SU-DHL-6 (cell line): ENCODE measurements at regions not wholly inside any gene's neighbourhood (a gene's known extent, or its start where the extent isn't known, plus 50 kb on each side); places are given as distances from the start of the nearest gene placed in this dataset.

ENCODE experiments used
- EZH2phosphoT487 ChIP-seq: fragments of 200-600 bp; sonication (generic), shearing (Covaris generic); conservative IDR thresholded peaks from 2 replicates; pipeline ENCODE4 v1.6.1; 2018; ENCODE audit warnings: mild to moderate bottlenecking, antibody characterized with exemption, low read length, moderate library complexity, mixed read lengths
- TF ChIP-seq, protein P1 (sequence below): fragments of 200-600 bp; sonication (generic); IDR thresholded peaks from one replicate; pipeline ENCODE4 v1.5.1; 2017; ENCODE audit warnings: antibody characterized with exemption, mild to moderate bottlenecking, low read length, moderate library complexity; ENCODE audit not compliant: insufficient read depth, poor library complexity, severe bottlenecking

DNA sequence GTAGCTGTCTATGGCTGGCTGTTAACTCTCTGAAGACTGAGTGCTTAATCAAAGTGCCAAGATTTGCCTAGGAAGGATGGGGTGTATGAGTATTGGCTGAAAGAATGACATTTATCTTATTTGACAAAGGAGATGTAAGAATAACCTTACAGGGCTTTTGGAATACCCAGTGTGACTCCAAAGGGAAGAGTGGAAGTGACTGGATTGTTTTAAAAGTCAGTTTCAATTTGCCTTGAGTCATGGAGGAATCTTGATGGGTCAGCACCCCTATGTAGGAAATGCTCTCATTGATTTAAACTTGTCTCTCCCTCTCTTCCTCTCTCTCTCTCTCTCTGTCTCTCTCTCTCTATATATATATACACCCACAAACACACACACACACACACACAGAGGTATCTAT is 118.4 kb upstream of the CLDN10 start:
- TF ChIP-seq, protein P1, sequence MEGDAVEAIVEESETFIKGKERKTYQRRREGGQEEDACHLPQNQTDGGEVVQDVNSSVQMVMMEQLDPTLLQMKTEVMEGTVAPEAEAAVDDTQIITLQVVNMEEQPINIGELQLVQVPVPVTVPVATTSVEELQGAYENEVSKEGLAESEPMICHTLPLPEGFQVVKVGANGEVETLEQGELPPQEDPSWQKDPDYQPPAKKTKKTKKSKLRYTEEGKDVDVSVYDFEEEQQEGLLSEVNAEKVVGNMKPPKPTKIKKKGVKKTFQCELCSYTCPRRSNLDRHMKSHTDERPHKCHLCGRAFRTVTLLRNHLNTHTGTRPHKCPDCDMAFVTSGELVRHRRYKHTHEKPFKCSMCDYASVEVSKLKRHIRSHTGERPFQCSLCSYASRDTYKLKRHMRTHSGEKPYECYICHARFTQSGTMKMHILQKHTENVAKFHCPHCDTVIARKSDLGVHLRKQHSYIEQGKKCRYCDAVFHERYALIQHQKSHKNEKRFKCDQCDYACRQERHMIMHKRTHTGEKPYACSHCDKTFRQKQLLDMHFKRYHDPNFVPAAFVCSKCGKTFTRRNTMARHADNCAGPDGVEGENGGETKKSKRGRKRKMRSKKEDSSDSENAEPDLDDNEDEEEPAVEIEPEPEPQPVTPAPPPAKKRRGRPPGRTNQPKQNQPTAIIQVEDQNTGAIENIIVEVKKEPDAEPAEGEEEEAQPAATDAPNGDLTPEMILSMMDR: no peak
- TF ChIP-seq EZH2phosphoT487: no peak
